Right cardiac atrium (tissue), 5 donors: ENCODE measurements at regions not wholly inside any gene's neighbourhood (a gene's known extent, or its start where the extent isn't known, plus 50 kb on each side); places are given as distances from the start of the nearest gene placed in this dataset.

Experiments
- ATAC-seq, 2 donors: fragments of 200-7000 bp; cut with Tn5 transposase; one replicate each; pipeline versions ENCODE4 v1.8.0 to v1.9.1; 2020; ENCODE audit warnings: moderate library complexity in 2 of 2, mild to moderate bottlenecking in 1 of 2
- DNase-seq, 3 donors: peaks; one replicate each; pipeline ENCODE4 v3.0.0-alpha.2; 2020
- H3K27ac ChIP-seq: one replicate; pipeline ENCODE4 v1.5.1; 2013; ENCODE audit warnings: mild to moderate bottlenecking, low read length, control low read depth, moderate library complexity
- H3K27me3 ChIP-seq: one replicate; pipeline ENCODE4 v1.6.1; 2013; ENCODE audit not compliant: control insufficient read depth, insufficient read depth
- H3K4me1 ChIP-seq: one replicate; pipeline ENCODE4 v1.6.1; 2013; ENCODE audit warnings: low read length; ENCODE audit not compliant: control insufficient read depth, insufficient read depth
- H3K4me3 ChIP-seq: one replicate; pipeline ENCODE4 v1.5.1; 2013; ENCODE audit warnings: low read length, control low read depth
- H3K9me3 ChIP-seq: one replicate; pipeline ENCODE4 v1.6.1; 2013; ENCODE audit warnings: low read length; ENCODE audit not compliant: control insufficient read depth
- WGBS: extraction: QIAGEN DNeasy Blood & Tissue Kit; methylation state at CpG from one replicate; pipeline ENCODE4 v1.1.7; 2013; 5-methylcytosine and 5-hydroxymethylcytosine counted together
- intact Hi-C, 4 donors: fragments of 100-400 bp; cut with DNase I; formaldehyde crosslinking; loops; one replicate each; pipeline versions ENCODE4 v1.11.0 to v1.14.0; 2022 to 2023
- donor health status: healthy with polysubstance abuse.
- donor health status: DM: no; HTN: yes; CAD: no.
- donor health status: DM: no; HTN: no; CAD: no.
- donor health status: DM: no; HTN: yes; CAD: no; lungs with severe emphysema.
- donor health status: DM: yes; HTN: yes; CAD: no.

DNA sequence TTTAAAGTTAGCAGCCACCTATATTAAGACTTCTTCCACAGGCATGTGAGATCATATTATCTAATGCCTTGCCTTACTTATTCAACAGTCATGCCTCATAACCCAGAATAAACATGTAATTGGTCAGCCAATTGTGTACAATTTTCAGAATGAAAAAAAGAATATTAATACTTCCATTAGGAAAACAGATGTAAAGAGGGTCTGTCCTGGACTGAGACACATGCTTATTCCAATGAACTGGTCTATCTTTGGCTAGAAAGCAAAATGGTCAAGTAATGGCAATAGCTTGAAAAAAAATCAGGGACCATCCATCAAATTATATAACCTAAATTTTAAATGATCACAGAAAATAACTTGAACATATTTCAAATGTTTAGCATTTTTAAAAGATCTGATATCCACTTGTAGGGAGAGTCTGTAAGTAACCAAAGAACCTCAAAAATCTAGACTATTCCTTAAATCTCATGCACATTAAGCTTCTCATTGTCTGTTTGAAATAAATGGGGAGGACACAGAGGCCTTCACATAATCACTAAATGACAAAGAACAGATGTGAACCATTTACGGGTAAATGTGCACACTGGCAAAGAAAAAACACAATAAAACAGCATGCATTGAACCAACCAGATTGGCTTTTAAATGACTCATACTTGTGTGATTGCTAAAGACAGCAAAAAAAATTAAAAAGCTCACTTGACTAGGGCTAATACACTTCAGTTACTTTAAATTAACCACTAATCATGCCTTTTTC, 568.8 kb upstream of the PCDH15 start:
- WGBS: 50% methylated on average over 1 of the region's 1 CpG
- Histone ChIP-seq H3K4me3 (no peak overlapping the region), H3K27ac (no peak overlapping the region), H3K4me1 (peaks cover 2% of the 10 kb centered on the region), H3K9me3 (no peaks in the 10 kb centered on the region), H3K27me3 (no peaks in the 10 kb centered on the region)
- no peak for DNase-seq
- intact Hi-C loops: no loop called here
- ATAC-seq: no peak

- Histone ChIP-seq H3K9me3 (no peaks in the 10 kb centered on the region), H3K27ac (no peak overlapping the region), H3K27me3 (no peaks in the 10 kb centered on the region), H3K4me1 (no peaks in the 10 kb centered on the region), H3K4me3 (no peak overlapping the region)
- WGBS: 79% methylated on average over 2 of the region's 2 CpGs
- ATAC-seq (no peak), DNase-seq (no peak)
- intact Hi-C loops: no loop called here
These were observed 567.4 kb upstream of the PCDH15 start for GRCh38 chr10:55368467-55368866.

- ATAC-seq (no peak), DNase-seq (no peak)
- H3K4me1 ChIP-seq: no peaks in the 10 kb centered on the region
- intact Hi-C loops: no loop called here
- no peaks in the 10 kb centered on the region for H3K27me3 ChIP-seq
- H3K4me3 ChIP-seq: no peak overlapping the region
- H3K9me3 ChIP-seq: no peaks in the 10 kb centered on the region
- H3K27ac ChIP-seq: no peak overlapping the region
These were observed 566.5 kb upstream of the PCDH15 start for GRCh38 chr10:55367555-55367954.

- H3K4me1 ChIP-seq: no peaks in the 10 kb centered on the region
- H3K27ac ChIP-seq: no peak overlapping the region
- intact Hi-C loops: no loop called here
- ATAC-seq (no peak), DNase-seq (no peak)
- no peaks in the 10 kb centered on the region for H3K9me3 ChIP-seq
- no peak overlapping the region for H3K4me3 ChIP-seq
- WGBS: 89% methylated on average over 2 of the region's 2 CpGs
- peaks cover 3% of the 10 kb centered on the region for H3K27me3 ChIP-seq
These were observed 557.5 kb upstream of the PCDH15 start for GRCh38 chr10:55358539-55358938.

DNA sequence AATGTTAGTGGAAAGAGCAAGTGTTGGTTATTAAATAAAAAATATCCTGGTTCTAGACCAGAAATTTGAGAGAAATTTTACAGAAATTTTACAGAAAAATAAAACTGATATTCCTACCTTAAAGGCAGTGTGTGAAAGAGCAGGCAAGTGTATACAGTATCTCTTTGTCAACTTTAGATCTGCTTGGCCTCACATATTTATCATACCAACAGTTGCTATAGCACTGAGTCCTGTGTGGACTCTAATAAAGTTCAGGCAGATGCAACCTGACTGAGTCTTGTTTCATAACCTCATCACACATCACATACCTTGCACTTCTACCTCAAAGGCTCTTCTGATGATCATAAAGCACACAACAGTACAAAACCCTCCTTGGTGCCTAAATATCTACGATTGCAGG, 552.4 kb upstream of the PCDH15 start:
- peaks cover 3% of the 10 kb centered on the region for H3K27me3 ChIP-seq
- H3K9me3 ChIP-seq: no peaks in the 10 kb centered on the region
- no peaks in the 10 kb centered on the region for H3K4me1 ChIP-seq
- H3K27ac ChIP-seq: no peak overlapping the region
- intact Hi-C loops: no loop called here
- no peak for DNase-seq
- H3K4me3 ChIP-seq: no peak overlapping the region
- ATAC-seq: no peak
- WGBS: 77% methylated on average over 1 of the region's 1 CpG

DNA sequence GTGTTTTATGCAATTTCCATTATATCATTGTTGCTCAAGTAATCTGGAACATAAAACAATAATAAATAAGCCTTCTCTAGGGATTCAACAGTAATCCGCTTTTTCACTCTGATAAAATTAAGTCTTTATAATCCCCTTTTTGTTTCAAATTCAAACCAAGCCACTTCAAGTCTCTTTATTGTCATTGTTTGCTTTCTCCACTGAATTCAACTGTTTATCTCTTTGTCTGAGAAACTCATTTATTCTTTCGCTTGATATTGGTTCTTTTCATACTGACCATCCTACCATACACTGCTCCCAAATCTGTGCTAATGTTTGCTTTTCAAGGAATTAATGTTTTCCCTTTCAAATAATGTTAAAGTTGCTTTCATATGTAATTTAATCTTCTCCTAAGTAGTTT, 550.4 kb upstream of the PCDH15 start:
- H3K27me3 ChIP-seq: peaks cover 3% of the 10 kb centered on the region
- no peaks in the 10 kb centered on the region for H3K9me3 ChIP-seq
- intact Hi-C loops: no loop called here
- WGBS: 63% methylated on average over 2 of the region's 2 CpGs
- H3K4me3 ChIP-seq: no peak overlapping the region
- H3K4me1 ChIP-seq: no peaks in the 10 kb centered on the region
- DNase-seq (no peak), ATAC-seq (no peak)
- H3K27ac ChIP-seq: no peak overlapping the region

- intact Hi-C loops: no loop called here
- DNase-seq: no peak
- H3K4me3 ChIP-seq: no peak overlapping the region
- no peaks in the 10 kb centered on the region for H3K9me3 ChIP-seq
- H3K27me3 ChIP-seq: no peaks in the 10 kb centered on the region
- no peaks in the 10 kb centered on the region for H3K4me1 ChIP-seq
- no peak overlapping the region for H3K27ac ChIP-seq
- no peak for ATAC-seq
These were observed 547.5 kb upstream of the PCDH15 start for GRCh38 chr10:55348534-55348933.

DNA sequence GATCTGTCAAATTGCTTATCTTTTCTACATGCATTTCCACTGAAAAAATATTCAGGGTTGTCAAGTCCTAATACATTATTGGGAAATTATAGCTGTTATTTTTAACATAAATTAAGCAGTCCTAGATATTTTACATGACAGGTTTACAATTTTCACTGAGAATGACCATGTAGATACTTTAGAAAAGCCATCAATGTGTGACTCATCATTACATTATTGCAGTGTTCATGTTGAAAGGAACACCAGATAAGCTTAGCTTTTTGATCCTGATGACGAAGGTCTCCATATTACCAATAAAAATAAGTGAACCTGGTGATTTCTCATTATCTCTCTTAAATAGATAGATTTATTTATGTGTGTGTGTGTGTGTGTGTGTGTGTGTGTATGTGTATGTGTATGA, 529.5 kb upstream of the PCDH15 start:
- ATAC-seq: no peak
- 45% methylated on average over 1 of the region's 1 CpG for WGBS

DNA sequence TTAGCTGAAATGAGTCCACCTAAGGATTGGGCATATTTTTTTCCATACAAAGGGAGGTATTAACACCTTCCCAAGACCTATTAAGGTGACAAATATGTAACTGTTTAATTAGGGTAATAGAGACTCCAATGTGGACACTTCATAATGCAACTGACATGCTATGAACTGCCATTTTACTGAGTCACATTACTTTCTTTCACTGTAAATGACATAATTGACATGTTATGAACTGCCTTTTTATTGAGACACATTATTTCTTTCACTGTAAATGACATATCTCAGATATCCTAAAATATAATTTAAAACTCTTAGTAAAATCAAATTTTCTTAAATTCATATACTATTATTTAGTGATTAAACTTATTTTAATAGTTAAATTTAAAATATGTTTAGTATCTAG, 528.8 kb upstream of the PCDH15 start:
- no peak for DNase-seq
- Histone ChIP-seq H3K27ac (no peak overlapping the region), H3K27me3 (no peaks in the 10 kb centered on the region), H3K9me3 (no peaks in the 10 kb centered on the region), H3K4me3 (no peak overlapping the region), H3K4me1 (no peaks in the 10 kb centered on the region)
- ATAC-seq: no peak
- intact Hi-C loops: no loop called here

More for the DNA sequence above, 529.5 kb upstream of the PCDH15 start:
- intact Hi-C loops: no loop called here
- no peak overlapping the region for H3K27ac ChIP-seq
- H3K27me3 ChIP-seq: no peaks in the 10 kb centered on the region
- no peak overlapping the region for H3K4me3 ChIP-seq
- no peak for DNase-seq
- H3K9me3 ChIP-seq: no peaks in the 10 kb centered on the region
- no peaks in the 10 kb centered on the region for H3K4me1 ChIP-seq

GRCh38 chr10:55320187-55320700, 519.2 kb upstream of the PCDH15 start:
- no peaks in the 10 kb centered on the region for H3K9me3 ChIP-seq
- 85% methylated on average over 2 of the region's 2 CpGs for WGBS
- no peak overlapping the region for H3K4me3 ChIP-seq
- no peaks in the 10 kb centered on the region for H3K27me3 ChIP-seq
- DNase-seq: no peak
- no peaks in the 10 kb centered on the region for H3K4me1 ChIP-seq
- intact Hi-C loops: no loop called here
- no peak overlapping the region for H3K27ac ChIP-seq
- no peak for ATAC-seq

GRCh38 chr10:55311848-55312635, 511.0 kb upstream of the PCDH15 start:
- Histone ChIP-seq H3K9me3 (no peaks in the 10 kb centered on the region), H3K4me1 (no peaks in the 10 kb centered on the region), H3K27ac (no peak overlapping the region), H3K4me3 (no peak overlapping the region), H3K27me3 (no peaks in the 10 kb centered on the region)
- intact Hi-C loops: no loop called here
- DNase-seq (no peak), ATAC-seq (no peak)
- WGBS: 85% methylated on average over 4 of the region's 4 CpGs
